Esophagus muscularis mucosa (tissue), 3 donors: ENCODE measurements at regions not wholly inside any gene's neighbourhood (a gene's known extent, or its start where the extent isn't known, plus 50 kb on each side); places are given as distances from the start of the nearest gene placed in this dataset.
"Not testable (repeated sequence)": the region's sequence is repeated elsewhere in the genome, so short reads cannot be mapped to it uniquely, and the experiment has no call there.

Source experiments
- CTCF ChIP-seq, 3 experiments: fragments of 200-600 bp in 2 of 3; fragments of 450-650 bp in 1 of 3; sonication (generic) in 2 of 3; IDR thresholded peaks; one replicate each; pipeline ENCODE4 v1.5.1; 2017 to 2019; ENCODE audit warnings: antibody characterized with exemption in 3 of 3, mild to moderate bottlenecking in 2 of 3, moderate library complexity in 1 of 3
- POLR2A ChIP-seq: fragments of 450-650 bp; IDR thresholded peaks from one replicate; pipeline ENCODE4 v1.6.1; 2017; ENCODE audit warnings: antibody characterized with exemption, moderate library complexity, mild to moderate bottlenecking, low read depth

GRCh38 chr2:89938756-89939155 lies 1247.3 kb downstream of the RPIA start:
- not testable (repeated sequence) for TF ChIP-seq CTCF (IDR thresholded peaks at IDR 0.05); POLR2A
